Stimulated activated memory B cell treated with anti-CD40 and anti-IgM and Interleukin-4, amounts not matched to agents 10 μg/mL and 1 μg/mL and 100 μg/mL, for 72 hours (primary cell): ENCODE measurements at regions not wholly inside any gene's neighbourhood (a gene's known extent, or its start where the extent isn't known, plus 50 kb on each side); places are given as distances from the start of the nearest gene placed in this dataset.

ENCODE experiments used
- ATAC-seq: fragments of 150-1000 bp; cut with Tn5 transposase; 2 replicates; pipeline ENCODE4 v1.10.0; 2021
- H3K27ac Mint-ChIP-seq: one replicate; pipeline ENCODE4 v1.8.0; 2022; ENCODE audit warnings: mild to moderate bottlenecking, mixed read lengths
- H3K27me3 Mint-ChIP-seq: one replicate; pipeline ENCODE4 v1.8.0; 2022; ENCODE audit warnings: mixed read lengths
- H3K36me3 Mint-ChIP-seq: one replicate; pipeline ENCODE4 v1.8.0; 2022; ENCODE audit warnings: mixed read lengths
- H3K4me1 Mint-ChIP-seq: one replicate; pipeline ENCODE4 v1.8.0; 2022; ENCODE audit warnings: mixed read lengths
- H3K4me3 Mint-ChIP-seq: one replicate; pipeline ENCODE4 v1.8.0; 2022; ENCODE audit warnings: mild to moderate bottlenecking, moderate library complexity, mixed read lengths
- H3K9me3 Mint-ChIP-seq: one replicate; pipeline ENCODE4 v1.8.0; 2022; ENCODE audit warnings: mixed read lengths

DNA sequence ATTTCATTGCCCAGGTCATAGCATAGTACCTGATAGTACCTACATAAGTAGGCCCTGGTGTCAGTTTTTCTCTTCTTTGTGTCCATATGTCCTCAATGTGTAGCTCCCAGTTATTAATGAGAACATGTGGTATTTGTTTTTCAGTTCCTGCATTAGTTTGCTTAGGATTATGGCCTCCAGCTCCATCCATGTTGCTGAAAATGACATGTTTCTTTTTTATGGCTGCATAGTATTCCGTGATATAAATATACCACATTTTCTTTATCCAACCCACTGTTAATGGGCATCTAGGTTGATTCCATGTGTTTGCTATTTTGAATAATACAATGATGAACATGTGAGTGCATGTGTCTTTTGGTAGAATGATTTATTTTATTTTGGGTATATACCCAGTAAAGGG lies 641.6 kb downstream of the RFPL4B start:
- no peaks in the 10 kb centered on the region for H3K36me3 Mint-ChIP-seq
- no peak for ATAC-seq

DNA sequence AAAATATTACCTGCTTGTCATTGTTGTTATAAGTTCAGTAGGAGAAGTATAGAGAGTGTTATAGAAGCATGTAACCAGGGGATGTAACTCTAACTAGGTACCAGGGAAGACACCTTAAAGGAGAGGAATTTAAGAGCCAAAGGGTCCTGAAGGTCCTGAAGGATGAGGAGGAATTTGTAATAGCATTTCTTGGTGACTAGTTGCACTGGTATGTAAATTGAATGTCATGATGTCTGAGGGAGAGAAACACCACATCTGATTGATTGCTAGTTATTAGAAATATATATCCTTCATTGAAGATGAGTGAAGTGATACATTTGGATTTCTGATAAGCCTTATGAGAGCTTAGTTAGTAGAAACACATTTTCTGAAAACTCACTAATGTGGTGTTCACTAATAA lies 643.8 kb downstream of the RFPL4B start:
- no peaks in the 10 kb centered on the region for H3K4me1 Mint-ChIP-seq
- H3K36me3 Mint-ChIP-seq = no peaks in the 10 kb centered on the region
- no peaks in the 10 kb centered on the region for H3K9me3 Mint-ChIP-seq
- H3K27ac Mint-ChIP-seq = no peak overlapping the region
- no peak overlapping the region for H3K4me3 Mint-ChIP-seq
- no peak for ATAC-seq
- H3K27me3 Mint-ChIP-seq = no peaks in the 10 kb centered on the region

More for the DNA sequence above, 641.6 kb downstream of the RFPL4B start:
- H3K9me3 Mint-ChIP-seq = no peaks in the 10 kb centered on the region
- H3K27me3 Mint-ChIP-seq = no peaks in the 10 kb centered on the region
- no peak overlapping the region for H3K27ac Mint-ChIP-seq
- H3K4me3 Mint-ChIP-seq = no peak overlapping the region
- no peaks in the 10 kb centered on the region for H3K4me1 Mint-ChIP-seq

DNA sequence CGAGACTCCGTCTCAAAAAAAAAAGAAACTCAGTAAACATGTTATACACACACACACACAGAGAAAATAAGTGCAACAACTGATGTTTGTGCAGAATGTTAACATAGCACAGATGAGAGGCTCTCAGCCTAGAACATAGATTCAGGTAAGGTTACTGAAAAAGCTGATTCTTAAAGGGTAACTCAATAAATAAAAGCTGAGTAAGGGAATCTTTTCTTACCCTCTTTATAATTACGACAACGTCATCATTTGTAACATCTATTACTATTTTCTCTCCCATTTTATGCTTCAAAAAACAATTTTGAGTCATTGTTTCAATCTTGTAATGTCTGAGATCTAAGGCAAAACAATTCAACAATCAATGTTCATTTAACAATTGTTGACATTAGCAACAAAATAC lies 644.8 kb downstream of the RFPL4B start:
- Mint-ChIP-seq H3K9me3 (no peaks in the 10 kb centered on the region), H3K4me1 (no peaks in the 10 kb centered on the region), H3K27me3 (no peaks in the 10 kb centered on the region), H3K4me3 (no peak overlapping the region), H3K36me3 (no peaks in the 10 kb centered on the region), H3K27ac (no peak overlapping the region)
- no peak for ATAC-seq

DNA sequence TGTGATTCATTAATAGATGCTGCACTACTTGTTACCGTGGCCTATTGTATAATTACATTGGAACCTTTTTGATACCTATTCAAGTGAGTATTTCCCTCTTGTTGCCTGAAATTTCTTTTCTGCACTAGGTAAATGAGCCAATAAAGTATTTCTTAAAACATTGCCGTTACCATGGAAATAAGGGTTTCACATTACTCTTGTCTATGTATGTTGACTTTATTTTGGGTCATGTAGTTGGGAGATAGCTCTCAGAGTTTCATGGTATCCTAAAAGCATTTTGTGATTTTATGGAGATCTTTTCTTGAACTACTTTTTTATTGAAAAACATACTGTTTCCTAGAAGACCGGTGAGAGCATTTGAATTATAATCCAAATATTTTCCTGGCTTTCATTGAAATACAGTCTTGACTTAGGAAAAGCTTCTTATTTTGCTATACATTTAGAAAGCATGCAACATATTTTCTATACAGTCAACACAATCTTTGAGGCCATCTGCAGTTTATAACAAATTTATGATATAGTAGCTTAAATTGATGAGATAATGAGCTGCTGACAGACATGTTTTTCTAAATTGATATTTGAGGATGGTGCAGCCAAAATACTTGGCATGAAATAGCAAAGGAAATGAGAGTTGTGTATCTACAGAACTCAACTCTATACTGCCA lies 650.4 kb downstream of the RFPL4B start:
- no peak for ATAC-seq
- Mint-ChIP-seq H3K27ac (no peak overlapping the region), H3K9me3 (no peaks in the 10 kb centered on the region), H3K4me3 (no peak overlapping the region), H3K36me3 (no peaks in the 10 kb centered on the region), H3K27me3 (peaks cover 9% of the 10 kb centered on the region), H3K4me1 (no peaks in the 10 kb centered on the region)

- no peaks in the 10 kb centered on the region for H3K36me3 Mint-ChIP-seq
- H3K4me3 Mint-ChIP-seq = no peak overlapping the region
- ATAC-seq = no peak
- peaks cover 9% of the 10 kb centered on the region for H3K27me3 Mint-ChIP-seq
- no peaks in the 10 kb centered on the region for H3K4me1 Mint-ChIP-seq
- no peaks in the 10 kb centered on the region for H3K9me3 Mint-ChIP-seq
- no peak overlapping the region for H3K27ac Mint-ChIP-seq
These were observed 656.9 kb downstream of the RFPL4B start for GRCh38 chr6:113004054-113004453.

DNA sequence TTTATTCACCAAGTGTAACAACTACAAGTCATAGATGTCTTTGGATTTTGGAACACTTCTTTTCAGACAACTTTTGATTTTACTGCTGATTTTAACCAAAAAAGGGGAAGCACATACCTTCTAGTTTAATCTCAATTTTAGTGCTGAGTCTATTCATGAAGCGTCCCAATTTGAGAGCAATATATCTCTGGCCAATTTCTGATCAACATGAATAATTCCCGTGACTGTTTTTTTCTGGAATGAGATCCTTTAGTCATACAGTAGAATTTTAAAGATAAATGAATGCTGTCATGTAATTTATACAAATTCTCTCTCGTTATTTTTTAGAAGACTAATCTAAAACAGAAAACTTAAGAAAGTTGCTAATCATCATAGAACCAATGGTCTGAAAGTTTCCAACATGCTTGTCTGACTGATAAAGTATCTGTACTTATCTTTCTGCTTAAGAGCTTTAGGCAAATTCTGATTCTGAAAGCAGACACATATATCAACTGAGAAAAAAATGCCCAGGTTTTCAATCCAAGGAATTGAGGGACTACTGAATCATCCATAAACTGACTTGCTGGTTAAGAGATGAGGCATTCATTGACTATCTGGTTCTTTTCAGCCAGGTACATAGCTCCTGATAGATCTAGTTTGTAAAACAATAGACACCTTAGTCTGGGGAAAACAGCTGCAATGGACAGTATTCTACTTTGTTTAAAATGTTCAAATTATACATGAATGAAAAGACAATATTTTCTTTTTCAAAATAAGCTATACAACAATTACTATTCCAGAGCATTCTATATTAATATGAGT lies 657.5 kb downstream of the RFPL4B start:
- Mint-ChIP-seq H3K36me3 (no peaks in the 10 kb centered on the region), H3K4me1 (no peaks in the 10 kb centered on the region), H3K27ac (no peak overlapping the region), H3K9me3 (no peaks in the 10 kb centered on the region), H3K27me3 (peaks cover 9% of the 10 kb centered on the region), H3K4me3 (no peak overlapping the region)
- no peak for ATAC-seq

DNA sequence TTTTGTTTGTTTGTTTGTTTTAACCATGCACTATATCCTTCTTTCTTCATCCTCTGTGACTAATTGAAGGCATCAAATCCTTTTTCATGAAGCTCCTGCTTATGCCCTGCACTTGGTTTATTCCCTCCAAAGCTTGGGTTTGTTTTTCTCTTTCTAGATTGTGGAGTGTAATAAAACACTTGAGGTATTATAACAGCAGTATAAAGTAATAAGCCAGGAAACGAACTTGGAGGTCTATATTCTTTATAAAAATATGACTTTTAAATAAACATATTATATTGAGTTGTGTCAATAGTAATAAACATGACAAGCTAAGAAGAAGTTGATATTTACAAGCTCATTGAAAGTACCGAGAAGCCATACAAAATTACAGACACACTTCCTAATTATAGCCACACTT lies 659.4 kb downstream of the RFPL4B start:
- Mint-ChIP-seq H3K36me3 (no peaks in the 10 kb centered on the region), H3K4me1 (no peaks in the 10 kb centered on the region), H3K9me3 (no peaks in the 10 kb centered on the region), H3K27me3 (no peaks in the 10 kb centered on the region), H3K27ac (no peak overlapping the region), H3K4me3 (no peak overlapping the region)
- ATAC-seq = no peak

- Mint-ChIP-seq H3K4me3 (no peak overlapping the region), H3K36me3 (no peaks in the 10 kb centered on the region), H3K27ac (no peak overlapping the region), H3K4me1 (no peaks in the 10 kb centered on the region), H3K9me3 (no peaks in the 10 kb centered on the region), H3K27me3 (no peaks in the 10 kb centered on the region)
- no peak for ATAC-seq
These were observed 662.6 kb downstream of the RFPL4B start for GRCh38 chr6:113009682-113010081.

DNA sequence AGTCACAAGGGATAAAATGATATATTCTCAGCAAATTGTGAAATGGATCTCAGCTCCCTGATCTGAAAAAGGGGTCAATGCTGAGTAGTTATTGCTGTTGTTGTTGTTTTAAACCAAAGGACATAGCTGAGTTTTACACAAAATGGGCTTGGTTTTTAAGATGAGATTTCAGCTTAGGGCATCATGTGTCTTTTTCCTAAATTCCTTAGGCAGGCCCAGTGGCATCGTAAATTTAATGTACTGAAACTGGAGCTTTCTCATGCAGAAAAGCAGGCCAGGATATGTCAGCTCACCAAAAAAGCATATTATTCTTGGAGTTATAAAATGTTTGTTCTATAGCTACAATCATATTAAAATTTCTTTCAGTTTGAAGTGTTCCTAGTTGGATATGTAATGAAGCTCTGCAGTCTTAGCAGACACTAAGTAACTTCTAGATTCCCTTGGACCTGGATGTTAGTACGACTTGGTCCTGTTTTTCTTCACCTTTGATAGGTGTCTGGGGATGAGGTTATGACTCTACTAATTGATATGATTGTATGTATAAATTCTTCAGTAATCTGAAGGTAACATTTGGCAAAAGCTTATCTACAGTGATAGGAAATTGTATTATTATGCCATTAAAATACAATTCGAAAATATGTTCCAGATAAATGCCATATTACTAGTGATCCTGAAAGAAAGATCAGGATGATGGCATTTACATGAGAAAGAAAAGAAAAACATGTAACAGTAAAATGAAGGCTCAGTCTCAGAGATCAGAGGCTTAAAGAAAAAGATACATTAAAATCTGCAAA lies 663.3 kb downstream of the RFPL4B start:
- no peaks in the 10 kb centered on the region for H3K27me3 Mint-ChIP-seq
- H3K27ac Mint-ChIP-seq = no peak overlapping the region
- H3K4me3 Mint-ChIP-seq = no peak overlapping the region
- H3K36me3 Mint-ChIP-seq = no peaks in the 10 kb centered on the region
- no peaks in the 10 kb centered on the region for H3K4me1 Mint-ChIP-seq
- no peak for ATAC-seq
- H3K9me3 Mint-ChIP-seq = no peaks in the 10 kb centered on the region

DNA sequence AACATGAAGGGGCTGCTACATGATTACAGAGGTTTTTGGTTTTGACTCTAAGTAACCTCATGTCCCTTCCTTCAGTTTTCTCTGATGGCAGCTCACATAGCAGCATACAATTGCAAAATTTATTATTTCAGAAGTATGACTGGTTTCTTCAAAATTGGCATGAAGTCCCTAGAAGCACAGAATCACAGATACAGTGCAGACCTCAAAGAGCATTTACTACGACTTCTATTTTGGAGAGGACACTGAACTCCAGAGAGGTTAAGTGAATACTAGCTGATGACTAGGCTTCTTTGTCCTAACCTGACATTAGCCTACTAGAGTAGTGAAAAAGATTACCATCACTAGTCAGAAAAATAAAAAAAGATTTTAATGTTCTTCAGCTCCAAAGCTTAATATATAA lies 664.3 kb downstream of the RFPL4B start:
- Mint-ChIP-seq H3K27me3 (no peaks in the 10 kb centered on the region), H3K4me3 (no peak overlapping the region), H3K27ac (no peak overlapping the region), H3K36me3 (no peaks in the 10 kb centered on the region), H3K4me1 (no peaks in the 10 kb centered on the region), H3K9me3 (no peaks in the 10 kb centered on the region)
- peak; percentile 41 for ATAC-seq

- H3K4me1 Mint-ChIP-seq = no peaks in the 10 kb centered on the region
- peak; percentile 28 for ATAC-seq
- H3K36me3 Mint-ChIP-seq = no peaks in the 10 kb centered on the region
- H3K4me3 Mint-ChIP-seq = no peak overlapping the region
- no peaks in the 10 kb centered on the region for H3K27me3 Mint-ChIP-seq
- H3K9me3 Mint-ChIP-seq = no peaks in the 10 kb centered on the region
- no peak overlapping the region for H3K27ac Mint-ChIP-seq
These were observed 664.7 kb downstream of the RFPL4B start for GRCh38 chr6:113011801-113012200.

DNA sequence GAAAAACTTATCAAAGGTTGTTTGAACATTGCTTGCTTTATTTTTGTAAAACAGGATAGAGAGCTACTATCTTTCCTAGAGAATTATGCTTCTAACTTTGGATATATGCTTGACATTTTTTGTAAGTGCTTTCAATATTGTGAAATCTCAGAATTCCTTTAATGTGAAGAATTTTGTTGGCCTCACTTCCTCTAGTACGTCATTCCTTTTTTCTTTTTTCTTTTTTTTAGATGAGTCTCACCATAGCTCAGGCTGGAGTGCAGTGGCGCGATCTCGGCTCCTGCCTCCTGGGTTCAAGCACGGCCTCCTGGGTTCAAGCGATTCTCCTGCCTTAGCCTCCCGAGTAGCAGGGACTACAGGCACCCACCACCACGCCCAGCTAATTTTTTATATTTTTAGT lies 668.1 kb downstream of the RFPL4B start:
- Mint-ChIP-seq H3K4me1 (no peaks in the 10 kb centered on the region), H3K36me3 (no peaks in the 10 kb centered on the region), H3K27ac (no peak overlapping the region), H3K9me3 (no peaks in the 10 kb centered on the region), H3K27me3 (no peaks in the 10 kb centered on the region), H3K4me3 (no peak overlapping the region)
- ATAC-seq = no peak

GRCh38 chr6:113017353-113017752 lies 670.2 kb downstream of the RFPL4B start:
- Mint-ChIP-seq H3K27me3 (no peaks in the 10 kb centered on the region), H3K36me3 (no peaks in the 10 kb centered on the region), H3K27ac (no peak overlapping the region), H3K4me1 (no peaks in the 10 kb centered on the region), H3K4me3 (no peak overlapping the region), H3K9me3 (no peaks in the 10 kb centered on the region)
- no peak for ATAC-seq

DNA sequence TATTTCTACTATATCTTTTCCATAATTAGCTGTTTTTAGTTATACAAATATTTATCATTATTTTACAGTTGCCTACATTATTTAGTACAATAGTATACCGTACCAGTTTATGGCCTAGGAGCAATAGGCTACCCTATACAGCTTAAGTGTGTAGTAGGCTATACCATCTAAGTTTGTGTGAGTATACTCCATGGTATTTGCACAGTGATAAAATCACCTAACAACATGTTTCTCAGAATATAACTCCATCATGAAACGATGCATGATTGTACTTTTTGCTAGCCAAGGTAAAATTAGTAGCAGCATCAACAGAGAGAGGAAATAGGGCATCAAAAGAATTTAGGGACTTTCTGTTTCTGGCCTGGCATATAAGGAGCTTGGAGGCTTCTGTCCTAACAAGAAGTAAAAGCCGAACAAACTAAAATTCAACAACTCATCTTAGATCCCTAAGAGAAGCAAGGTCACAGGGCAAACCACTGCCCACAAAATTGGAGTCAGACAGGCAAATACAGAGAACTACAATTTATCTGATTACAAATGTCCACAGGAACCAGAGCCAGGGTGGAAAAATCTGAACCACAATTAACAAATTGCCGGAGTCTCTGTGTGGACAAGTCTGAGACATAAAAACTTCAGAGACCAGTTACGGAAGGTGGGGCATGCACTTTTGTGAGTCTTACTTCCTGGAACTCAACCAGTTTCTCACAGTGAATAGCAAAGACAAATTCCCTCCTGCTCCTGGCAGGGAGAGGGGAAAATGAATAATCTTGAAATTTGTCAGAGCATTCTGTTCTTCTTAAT lies 671.4 kb downstream of the RFPL4B start:
- H3K9me3 Mint-ChIP-seq = no peaks in the 10 kb centered on the region
- no peak for ATAC-seq
- no peak overlapping the region for H3K4me3 Mint-ChIP-seq
- no peak overlapping the region for H3K27ac Mint-ChIP-seq
- no peaks in the 10 kb centered on the region for H3K4me1 Mint-ChIP-seq
- no peaks in the 10 kb centered on the region for H3K36me3 Mint-ChIP-seq
- H3K27me3 Mint-ChIP-seq = no peaks in the 10 kb centered on the region

DNA sequence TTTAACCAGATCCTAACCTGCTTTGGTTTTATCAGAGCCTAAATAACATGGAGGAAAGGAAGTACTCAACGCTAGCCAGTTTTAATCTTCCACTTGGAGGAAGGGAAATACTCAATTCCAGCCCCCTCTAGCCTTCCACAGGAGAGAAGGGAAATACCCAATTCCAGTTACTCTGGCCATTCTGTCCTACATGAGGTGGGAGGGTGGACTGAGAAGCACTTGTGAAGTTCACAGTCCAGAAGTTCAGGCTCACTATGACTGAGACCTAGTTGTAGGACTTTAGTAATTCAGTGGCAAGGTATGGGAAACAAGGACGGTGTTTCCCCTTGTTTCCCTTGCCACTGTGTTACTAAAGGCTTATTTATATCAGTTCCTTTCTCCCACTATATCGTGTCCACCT lies 672.0 kb downstream of the RFPL4B start:
- H3K27ac Mint-ChIP-seq = no peak overlapping the region
- ATAC-seq = no peak
- H3K27me3 Mint-ChIP-seq = no peaks in the 10 kb centered on the region
- no peaks in the 10 kb centered on the region for H3K9me3 Mint-ChIP-seq
- H3K4me1 Mint-ChIP-seq = no peaks in the 10 kb centered on the region
- H3K36me3 Mint-ChIP-seq = no peaks in the 10 kb centered on the region
- no peak overlapping the region for H3K4me3 Mint-ChIP-seq
